Esophagus squamous epithelium (tissue), 4 donors: ENCODE measurements at regions not wholly inside any gene's neighbourhood (a gene's known extent, or its start where the extent isn't known, plus 50 kb on each side); places are given as distances from the start of the nearest gene placed in this dataset.

Source experiments
- CTCF ChIP-seq, 6 experiments: fragments of 450-650 bp in 4 of 6; fragments of 200-600 bp in 2 of 6; sonication (generic) in 2 of 6; IDR thresholded peaks; one replicate each; pipeline ENCODE4 v1.5.1; 2016 to 2019; ENCODE audit warnings: antibody characterized with exemption in 6 of 6, mild to moderate bottlenecking in 4 of 6, moderate library complexity in 4 of 6
- POLR2A ChIP-seq, 4 donors: fragments of 450-650 bp; IDR thresholded peaks; one replicate each; pipeline ENCODE4 v1.6.1; 2017; ENCODE audit warnings: antibody characterized with exemption in 4 of 4, mild to moderate bottlenecking in 4 of 4, moderate library complexity in 3 of 4

- TF ChIP-seq CTCF (IDR thresholded peaks at IDR 0.05): no peak
- no peak for TF ChIP-seq POLR2A (IDR thresholded peaks at IDR 0.05)
Measured at GRCh38 chr2:142575561-142575960, 301.9 kb upstream of the KYNU start.
